Stimulated activated CD4-positive, alpha-beta T cell treated with anti-CD3 and anti-CD28 coated beads, Interleukin-12 subunit alpha, Interleukin-12 subunit beta, amount 100 ng/mL, for 48 hours (primary cell): ENCODE measurements at regions not wholly inside any gene's neighbourhood (a gene's known extent, or its start where the extent isn't known, plus 50 kb on each side); places are given as distances from the start of the nearest gene placed in this dataset.

Experiments
- DNase-seq, 3 donors: peaks; one replicate each; pipeline ENCODE4 v3.0.0-alpha.2; 2020; ENCODE audit warnings: low read depth in 2 of 3, low spot score in 1 of 3

DNA sequence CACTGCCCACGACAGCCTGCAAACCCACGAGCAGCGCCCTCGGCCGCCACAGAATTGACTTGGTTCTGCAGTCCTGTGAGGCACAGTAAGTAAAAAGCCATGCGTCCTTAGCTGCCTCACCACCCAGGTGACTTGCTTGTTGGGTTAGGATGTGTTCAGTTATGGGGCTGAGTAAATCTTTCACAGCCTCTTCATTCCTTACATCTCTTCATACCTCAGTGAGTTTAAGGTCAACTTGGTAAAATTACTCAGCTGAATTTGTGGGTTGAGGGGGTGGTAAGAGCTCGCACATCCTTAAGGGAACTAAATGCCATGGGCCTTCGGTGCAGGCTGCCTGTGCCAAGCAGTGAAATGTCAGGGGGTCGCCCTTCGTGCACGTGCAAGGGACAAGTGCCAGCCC lies 165.2 kb upstream of the ALKAL2 start:
- no peak for DNase-seq

- no peak for DNase-seq
Measured at GRCh38 chr2:451495-451894, 163.6 kb upstream of the ALKAL2 start.

DNA sequence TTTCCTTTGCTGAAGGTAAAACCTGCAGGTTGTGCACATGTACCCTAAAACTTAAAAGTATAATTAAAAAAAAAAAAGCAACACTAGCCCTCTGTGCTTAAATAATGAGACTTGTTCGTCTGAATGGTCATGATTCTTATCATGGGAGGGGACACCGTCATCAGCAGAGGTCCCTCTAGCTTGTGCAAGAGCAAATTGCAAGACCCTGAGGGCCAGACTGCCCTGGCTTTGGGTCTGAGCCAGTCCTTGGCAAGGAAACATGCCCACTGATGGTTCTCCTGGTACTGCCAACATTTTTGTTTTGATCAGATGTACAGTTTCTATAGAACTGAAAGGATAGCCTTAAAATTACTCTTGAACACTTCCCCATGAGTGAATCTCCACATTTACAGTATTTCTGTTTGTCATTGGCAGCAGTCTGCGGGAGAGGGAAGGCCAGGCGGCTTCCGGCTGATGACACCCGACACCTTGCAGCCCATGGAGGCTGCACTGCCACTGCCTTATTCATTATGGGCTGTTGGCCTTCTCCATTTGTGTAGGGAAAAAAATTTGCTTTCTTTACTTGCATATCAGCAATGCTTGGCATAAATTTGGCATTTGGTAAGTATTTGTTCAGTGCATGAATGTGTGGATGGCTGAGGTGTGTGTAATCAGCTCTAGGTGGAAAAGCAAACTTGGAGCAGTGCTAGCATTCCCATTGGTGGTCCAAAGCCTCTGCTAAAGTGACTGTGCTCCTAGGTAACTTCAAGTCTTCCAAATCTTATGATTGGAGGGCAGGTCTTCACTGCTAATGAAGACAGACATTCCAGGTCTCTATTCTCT lies 161.6 kb upstream of the ALKAL2 start:
- DNase-seq = no peak

- no peak for DNase-seq
Measured at GRCh38 chr2:447902-448665, 160.2 kb upstream of the ALKAL2 start.

DNA sequence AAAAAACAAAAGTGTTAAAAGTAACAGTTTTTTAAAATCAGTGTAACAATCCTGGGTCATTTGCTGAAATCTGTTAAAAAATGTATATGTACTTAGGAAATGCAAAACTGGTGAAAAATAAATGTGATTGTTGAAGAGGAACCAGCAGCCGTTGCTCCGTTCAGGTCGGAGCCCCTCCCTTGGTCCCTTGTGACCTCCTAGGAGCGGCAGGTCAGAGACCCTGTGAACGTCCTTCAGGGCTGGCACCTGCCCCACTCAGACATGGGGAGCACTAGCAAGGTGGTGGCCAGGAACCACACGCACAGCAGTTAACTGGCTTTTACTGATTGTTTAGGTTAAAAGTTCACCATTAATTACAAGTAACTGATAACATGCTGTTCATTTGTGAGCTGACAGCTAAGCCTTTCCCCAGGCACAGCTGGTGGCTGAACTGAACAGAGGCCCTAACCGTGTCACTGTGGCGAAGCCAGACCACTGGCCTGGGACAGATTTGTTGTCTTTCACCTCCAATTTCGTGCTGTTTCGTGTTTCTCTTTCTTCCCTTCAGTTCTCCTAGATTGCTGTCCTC lies 159.2 kb upstream of the ALKAL2 start:
- DNase-seq = no peak

DNA sequence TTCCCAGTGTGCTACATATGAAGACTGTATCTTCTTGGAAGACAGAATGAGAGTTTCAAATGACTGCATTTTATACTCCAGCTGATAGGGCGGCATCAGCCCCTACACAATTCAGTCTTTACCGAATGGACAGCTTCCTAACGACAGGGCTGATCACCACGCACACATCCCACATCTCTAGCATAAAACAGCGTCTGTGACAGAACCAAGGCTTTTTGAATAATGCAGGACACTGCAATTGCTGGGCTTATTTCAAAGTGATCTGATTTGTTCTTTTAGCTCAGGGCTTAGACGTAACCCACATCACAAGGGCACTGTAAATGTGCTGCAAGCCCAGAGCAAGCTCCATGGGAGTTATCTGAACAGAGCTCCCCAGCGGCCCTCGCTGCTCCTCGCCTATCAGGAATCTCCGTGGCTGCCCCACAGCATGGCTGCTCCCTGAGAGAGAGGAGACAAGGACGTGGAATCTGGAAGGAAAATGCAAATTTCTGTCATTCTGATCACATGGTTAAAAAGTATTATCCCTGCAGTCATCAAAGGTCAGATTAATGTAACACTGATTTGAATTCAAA lies 158.5 kb upstream of the ALKAL2 start:
- DNase-seq = no peak

GRCh38 chr2:445896-446295 lies 158.0 kb upstream of the ALKAL2 start:
- no peak for DNase-seq

GRCh38 chr2:444937-445884 lies 157.3 kb upstream of the ALKAL2 start:
- no peak for DNase-seq

GRCh38 chr2:443741-444140 lies 155.8 kb upstream of the ALKAL2 start:
- no peak for DNase-seq

DNA sequence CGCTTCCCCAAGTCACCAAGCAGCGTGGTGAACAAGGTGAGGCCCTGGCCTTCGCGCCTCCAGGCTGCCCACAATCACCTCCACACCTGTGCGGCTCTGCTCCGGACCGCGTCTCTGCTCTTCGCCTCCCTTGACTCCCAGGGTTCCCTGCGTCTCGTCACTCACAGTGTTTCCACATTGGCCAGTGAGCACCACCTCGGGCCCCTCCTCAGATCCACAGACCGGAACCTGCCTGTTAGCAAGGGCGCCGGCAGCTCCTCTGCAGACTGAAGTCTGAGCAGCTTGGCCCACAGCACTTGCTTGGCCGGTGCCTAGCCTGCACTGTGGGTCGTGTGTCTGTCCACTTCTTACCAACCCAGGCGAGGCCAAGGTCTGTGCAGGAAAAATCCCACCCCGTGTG lies 155.3 kb upstream of the ALKAL2 start:
- no peak for DNase-seq

DNA sequence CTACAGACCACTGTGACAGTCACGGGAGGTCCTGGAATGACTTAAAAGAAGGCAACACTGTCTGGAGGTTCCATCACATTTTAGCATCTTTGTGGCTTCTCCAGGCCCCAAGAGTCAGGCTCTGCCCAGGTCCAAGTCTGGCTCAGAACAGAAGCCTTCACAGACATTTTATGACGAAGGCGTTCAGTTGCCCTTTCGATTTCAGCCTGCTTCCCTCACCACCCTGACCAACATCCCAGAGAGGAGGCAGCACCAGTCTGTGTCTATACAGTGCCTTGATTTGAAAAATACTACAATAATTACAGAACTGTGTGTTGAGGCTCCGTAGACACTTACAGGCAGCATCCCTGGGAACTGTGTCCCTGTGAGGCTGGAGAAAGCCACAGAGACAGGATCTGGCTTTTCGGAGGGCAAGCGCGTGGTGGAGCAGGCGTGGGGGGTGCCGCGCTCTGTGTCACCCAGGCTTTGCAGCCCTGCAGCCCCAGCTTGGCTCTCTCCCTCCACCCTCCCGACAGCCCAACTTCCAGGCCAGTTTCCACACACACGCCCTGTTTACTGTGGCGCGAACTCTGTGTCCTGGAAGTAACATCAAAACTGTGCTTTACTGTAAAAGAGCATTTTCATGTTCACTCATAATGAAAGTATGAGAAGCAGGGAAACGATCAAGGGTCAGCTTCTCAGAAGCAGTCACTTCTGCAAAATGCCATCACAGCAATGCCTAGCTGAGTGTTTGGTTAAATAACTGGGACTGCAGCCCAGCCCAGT lies 153.5 kb upstream of the ALKAL2 start:
- DNase-seq = no peak

DNA sequence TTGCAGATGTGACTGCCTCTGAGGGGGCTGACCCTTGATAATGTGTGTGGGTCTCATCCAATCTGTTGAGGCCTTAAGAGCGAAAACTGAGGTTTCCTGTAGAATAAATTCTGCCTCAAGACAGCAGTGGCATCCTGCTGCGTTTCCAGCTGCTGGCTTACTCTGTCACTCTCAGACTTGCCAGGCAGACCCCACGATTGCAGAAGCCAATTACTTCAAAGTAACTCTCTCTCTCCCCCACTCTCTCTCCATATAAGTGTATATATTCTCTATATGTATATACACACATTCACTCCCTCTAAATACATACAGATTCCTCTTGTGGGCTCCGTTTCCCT lies 152.5 kb upstream of the ALKAL2 start:
- no peak for DNase-seq

- DNase-seq = no peak
Measured at GRCh38 chr2:439556-440402, 151.9 kb upstream of the ALKAL2 start.

GRCh38 chr2:439077-439476 lies 151.2 kb upstream of the ALKAL2 start:
- no peak for DNase-seq

- DNase-seq = peak in 2 of 3 donors; percentile 11 to 22
Measured at GRCh38 chr2:437756-438393, 150.0 kb upstream of the ALKAL2 start.

- DNase-seq = no peak
Measured at GRCh38 chr2:437180-437579, 149.3 kb upstream of the ALKAL2 start.

- DNase-seq = no peak
Measured at GRCh38 chr2:436205-436604, 148.3 kb upstream of the ALKAL2 start.

- DNase-seq = no peak
Measured at GRCh38 chr2:434625-435024, 146.7 kb upstream of the ALKAL2 start.

- DNase-seq = no peak
Measured at GRCh38 chr2:433216-433615, 145.3 kb upstream of the ALKAL2 start.
